Panc1 (cell line): ENCODE measurements at regions not wholly inside any gene's neighbourhood (a gene's known extent, or its start where the extent isn't known, plus 50 kb on each side); places are given as distances from the start of the nearest gene placed in this dataset.

ENCODE experiments used
- ATAC-seq: fragments of 200-7000 bp; cut with Tn5 transposase; 2 replicates; pipeline ENCODE4 v1.9.1; 2020; ENCODE audit warnings: mild to moderate bottlenecking, moderate library complexity
- BruUV-seq: library from RNA; stranded (reverse); fragments of 400-500 nt; replicated peaks from 2 replicates; lab custom pipeline; 2021; lab: Mats Ljungman, UMichigan
- CTCF ChIA-PET: fragments of 300-600 bp; sonication (Branson Sonifier 250); formaldehyde crosslinking; loops from one replicate; lab custom pipeline; 2022; ENCODE audit warnings: antibody characterized with exemption; lab: Charles Lee
- POLR2A ChIA-PET: fragments of 300-600 bp; sonication (Branson Sonifier 250); formaldehyde crosslinking; loops from one replicate; lab custom pipeline; 2022; ENCODE audit warnings: antibody characterized with exemption; lab: Charles Lee
- DNase-seq: peaks from one replicate; pipeline ENCODE4 v3.0.0-alpha.2; 2010; ENCODE audit warnings: low read depth, low spot score
- H3K27ac ChIP-seq: 2 replicates; pipeline ENCODE4 v1.5.1; 2011; ENCODE audit warnings: mild to moderate bottlenecking, low read length, inconsistent platforms
- H3K27me3 ChIP-seq: fragments of 200-500 bp; sonication (Bioruptor generic); 2 replicates; pipeline ENCODE4 v1.6.0; 2014; ENCODE audit warnings: low read length, inconsistent platforms; ENCODE audit not compliant: control insufficient read depth, insufficient read depth
- H3K36me3 ChIP-seq: fragments of 200-500 bp; sonication (Bioruptor generic); 2 replicates; pipeline ENCODE4 v1.5.1; 2014; ENCODE audit warnings: inconsistent platforms, mild to moderate bottlenecking, low read length, moderate library complexity; ENCODE audit not compliant: control insufficient read depth, insufficient read depth
- H3K4me1 ChIP-seq: 2 replicates; pipeline ENCODE4 v1.5.1; 2011; ENCODE audit warnings: inconsistent platforms, mild to moderate bottlenecking, low read length, moderate library complexity; ENCODE audit not compliant: control insufficient read depth, insufficient read depth
- H3K4me3 ChIP-seq, 2 experiments: 2 replicates each; pipeline ENCODE4 v1.5.1; 2011 to 2012; ENCODE audit warnings: low read depth in 2 of 2, low read length in 2 of 2, mild to moderate bottlenecking in 2 of 2, inconsistent platforms in 1 of 2, moderate library complexity in 1 of 2
- H3K9me3 ChIP-seq: fragments of 200-500 bp; sonication (Bioruptor generic); 2 replicates; pipeline ENCODE4 v1.5.1; 2014; ENCODE audit warnings: low read depth, mild to moderate bottlenecking, inconsistent platforms, low read length, moderate library complexity; ENCODE audit not compliant: control insufficient read depth, insufficient read depth
- POLR2AphosphoS5 ChIP-seq: IDR thresholded peaks from 2 replicates; pipeline ENCODE4 v1.6.1; 2012; ENCODE audit warnings: mild to moderate bottlenecking, low read depth, low read length, moderate library complexity
- SIN3A ChIP-seq: IDR thresholded peaks from 2 replicates; pipeline ENCODE4 v1.6.1; 2012; ENCODE audit warnings: low read depth, mild to moderate bottlenecking, low read length, moderate library complexity, borderline replicate concordance; ENCODE audit not compliant: insufficient read depth
- TCF7L2 ChIP-seq: IDR thresholded peaks from 2 replicates; pipeline ENCODE4 v1.6.1; 2011; ENCODE audit warnings: mild to moderate bottlenecking, low read depth, low read length, inconsistent platforms
- in situ Hi-C: cut with HindIII; loops from 2 replicates; pipeline ENCODE4 v1.10.0; 2016; ENCODE audit warnings: low sequenced_read_pairs, low pct_unique_long_range_greater_than_20kb
- intact Hi-C: fragments of 100-400 bp; cut with micrococcal nuclease; formaldehyde crosslinking; loops from one replicate; pipeline ENCODE4 v1.10.0; 2022; ENCODE audit not compliant: unreplicated experiment
- TF ChIP-seq, protein P1 (sequence below), 2 experiments: IDR thresholded peaks; 2 replicates each; pipeline ENCODE4 v1.6.1; 2011 to 2012; ENCODE audit warnings: low read depth in 2 of 2, control low read depth in 1 of 2, low read length in 1 of 2, mild to moderate bottlenecking in 1 of 2, moderate library complexity in 1 of 2; ENCODE audit not compliant: insufficient read depth in 1 of 2
- TF ChIP-seq, protein P2 (sequence below): fragments of 450-650 bp; IDR thresholded peaks from 2 replicates; pipeline ENCODE4 v1.5.1; 2017; ENCODE audit warnings: mild to moderate bottlenecking

DNA sequence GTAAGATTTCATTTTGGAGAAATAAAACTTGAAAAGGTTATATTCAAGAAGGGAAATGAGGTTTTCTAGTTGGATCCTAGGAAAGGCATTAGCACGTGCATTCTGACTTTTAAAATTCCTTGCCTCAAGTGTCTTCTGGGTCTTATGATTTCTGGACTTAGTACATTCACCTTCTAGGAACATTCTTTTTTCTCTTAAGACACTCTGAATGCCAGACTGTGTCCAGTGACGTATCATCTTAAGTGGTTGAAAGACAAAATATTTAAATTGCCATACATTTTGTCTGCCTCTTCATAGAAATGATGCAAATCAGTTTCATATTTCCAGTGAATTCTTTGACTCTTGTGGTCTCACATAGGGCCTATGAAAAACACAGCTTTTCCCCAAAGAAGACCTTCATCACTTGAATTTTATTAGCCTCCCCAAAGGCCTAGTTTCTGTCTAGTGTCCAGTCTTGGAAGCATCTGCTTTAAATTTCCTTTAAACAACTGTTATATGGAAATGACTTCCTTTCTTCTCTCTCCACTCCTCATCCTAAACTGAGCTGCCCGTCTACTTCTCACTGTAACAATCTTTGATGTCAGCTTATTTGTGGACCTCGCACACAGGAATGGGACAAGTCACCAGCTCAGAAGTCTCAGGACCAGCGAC lies 187.2 kb downstream of the HLX start:
- ChIA-PET CTCF (no interaction called here), POLR2A (no interaction called here)
- Histone ChIP-seq H3K4me1 (no peaks in the 10 kb centered on the region), H3K27me3 (no peaks in the 10 kb centered on the region), H3K4me3 (no peak overlapping the region), H3K9me3 (no peaks in the 10 kb centered on the region), H3K36me3 (no peaks in the 10 kb centered on the region), H3K27ac (no peak overlapping the region)
- ATAC-seq (no peak), DNase-seq (no peak)
- intact Hi-C loops (no loop called here), in situ Hi-C loops (no loop called here)
- TF ChIP-seq, protein P1, sequence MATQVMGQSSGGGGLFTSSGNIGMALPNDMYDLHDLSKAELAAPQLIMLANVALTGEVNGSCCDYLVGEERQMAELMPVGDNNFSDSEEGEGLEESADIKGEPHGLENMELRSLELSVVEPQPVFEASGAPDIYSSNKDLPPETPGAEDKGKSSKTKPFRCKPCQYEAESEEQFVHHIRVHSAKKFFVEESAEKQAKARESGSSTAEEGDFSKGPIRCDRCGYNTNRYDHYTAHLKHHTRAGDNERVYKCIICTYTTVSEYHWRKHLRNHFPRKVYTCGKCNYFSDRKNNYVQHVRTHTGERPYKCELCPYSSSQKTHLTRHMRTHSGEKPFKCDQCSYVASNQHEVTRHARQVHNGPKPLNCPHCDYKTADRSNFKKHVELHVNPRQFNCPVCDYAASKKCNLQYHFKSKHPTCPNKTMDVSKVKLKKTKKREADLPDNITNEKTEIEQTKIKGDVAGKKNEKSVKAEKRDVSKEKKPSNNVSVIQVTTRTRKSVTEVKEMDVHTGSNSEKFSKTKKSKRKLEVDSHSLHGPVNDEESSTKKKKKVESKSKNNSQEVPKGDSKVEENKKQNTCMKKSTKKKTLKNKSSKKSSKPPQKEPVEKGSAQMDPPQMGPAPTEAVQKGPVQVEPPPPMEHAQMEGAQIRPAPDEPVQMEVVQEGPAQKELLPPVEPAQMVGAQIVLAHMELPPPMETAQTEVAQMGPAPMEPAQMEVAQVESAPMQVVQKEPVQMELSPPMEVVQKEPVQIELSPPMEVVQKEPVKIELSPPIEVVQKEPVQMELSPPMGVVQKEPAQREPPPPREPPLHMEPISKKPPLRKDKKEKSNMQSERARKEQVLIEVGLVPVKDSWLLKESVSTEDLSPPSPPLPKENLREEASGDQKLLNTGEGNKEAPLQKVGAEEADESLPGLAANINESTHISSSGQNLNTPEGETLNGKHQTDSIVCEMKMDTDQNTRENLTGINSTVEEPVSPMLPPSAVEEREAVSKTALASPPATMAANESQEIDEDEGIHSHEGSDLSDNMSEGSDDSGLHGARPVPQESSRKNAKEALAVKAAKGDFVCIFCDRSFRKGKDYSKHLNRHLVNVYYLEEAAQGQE (IDR thresholded peaks at IDR 0.05; ENCODE audit: insufficient read depth in 1 of 2, low read depth in 2 of 2, low read length in 1 of 2), result no peak
- no peak for TF ChIP-seq POLR2AphosphoS5
- no peak for TF ChIP-seq SIN3A
- TF ChIP-seq TCF7L2, result no peak
- TF ChIP-seq, protein P2, sequence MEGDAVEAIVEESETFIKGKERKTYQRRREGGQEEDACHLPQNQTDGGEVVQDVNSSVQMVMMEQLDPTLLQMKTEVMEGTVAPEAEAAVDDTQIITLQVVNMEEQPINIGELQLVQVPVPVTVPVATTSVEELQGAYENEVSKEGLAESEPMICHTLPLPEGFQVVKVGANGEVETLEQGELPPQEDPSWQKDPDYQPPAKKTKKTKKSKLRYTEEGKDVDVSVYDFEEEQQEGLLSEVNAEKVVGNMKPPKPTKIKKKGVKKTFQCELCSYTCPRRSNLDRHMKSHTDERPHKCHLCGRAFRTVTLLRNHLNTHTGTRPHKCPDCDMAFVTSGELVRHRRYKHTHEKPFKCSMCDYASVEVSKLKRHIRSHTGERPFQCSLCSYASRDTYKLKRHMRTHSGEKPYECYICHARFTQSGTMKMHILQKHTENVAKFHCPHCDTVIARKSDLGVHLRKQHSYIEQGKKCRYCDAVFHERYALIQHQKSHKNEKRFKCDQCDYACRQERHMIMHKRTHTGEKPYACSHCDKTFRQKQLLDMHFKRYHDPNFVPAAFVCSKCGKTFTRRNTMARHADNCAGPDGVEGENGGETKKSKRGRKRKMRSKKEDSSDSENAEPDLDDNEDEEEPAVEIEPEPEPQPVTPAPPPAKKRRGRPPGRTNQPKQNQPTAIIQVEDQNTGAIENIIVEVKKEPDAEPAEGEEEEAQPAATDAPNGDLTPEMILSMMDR, result no peak
- no TSS peak for BruUV-seq

DNA sequence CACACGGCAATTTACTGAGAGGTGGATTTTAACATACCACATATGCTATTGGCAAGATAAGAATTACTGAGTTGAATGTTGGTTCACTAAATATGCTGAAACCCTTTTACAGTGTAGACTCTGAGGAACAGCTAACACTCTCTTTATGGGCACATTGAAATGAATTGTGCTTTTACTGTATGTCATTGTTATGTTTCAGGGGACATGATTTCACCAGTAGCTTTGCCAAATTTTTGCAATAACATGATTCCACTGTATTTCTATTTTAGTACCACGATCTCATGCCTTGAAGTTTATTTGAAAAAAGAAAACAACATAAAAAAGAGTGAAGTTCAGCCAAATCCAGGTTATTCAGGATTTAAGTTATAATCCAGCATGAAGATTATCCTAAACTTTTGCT lies 188.5 kb downstream of the HLX start:
- in situ Hi-C loops, result no loop called here
- Histone ChIP-seq H3K4me3 (no peak overlapping the region), H3K27ac (no peak overlapping the region), H3K27me3 (no peaks in the 10 kb centered on the region), H3K9me3 (no peaks in the 10 kb centered on the region), H3K4me1 (no peaks in the 10 kb centered on the region), H3K36me3 (no peaks in the 10 kb centered on the region)
- ChIA-PET POLR2A (no interaction called here), CTCF (no interaction called here)
- DNase-seq, result no peak
- intact Hi-C loops, result no loop called here
- ATAC-seq, result no peak
- BruUV-seq, result no TSS peak
- TF ChIP-seq, protein P1 (IDR thresholded peaks at IDR 0.05; ENCODE audit: insufficient read depth in 1 of 2, low read depth in 2 of 2, low read length in 1 of 2), result no peak
- no peak for TF ChIP-seq POLR2AphosphoS5
- TF ChIP-seq, protein P2, result no peak
- no peak for TF ChIP-seq TCF7L2
- TF ChIP-seq SIN3A, result no peak
